Mesenchymal stem cell (in vitro differentiated cells and primary cell): ENCODE measurements at regions not wholly inside any gene's neighbourhood (a gene's known extent, or its start where the extent isn't known, plus 50 kb on each side); places are given as distances from the start of the nearest gene placed in this dataset.

Experiments
- DNase-seq: peaks from one replicate; pipeline ENCODE4 v3.0.0-alpha.2; 2013
- H2AFZ ChIP-seq: one replicate; pipeline ENCODE4 v1.6.1; 2013; ENCODE audit warnings: low read depth, mild to moderate bottlenecking, control low read depth, inconsistent platforms, low read length, moderate library complexity
- H2AK5ac ChIP-seq: 2 replicates; pipeline ENCODE4 v1.6.1; 2013; ENCODE audit warnings: low read length, moderate library complexity, mild to moderate bottlenecking, inconsistent platforms; ENCODE audit not compliant: severe bottlenecking
- H2BK120ac ChIP-seq: one replicate; pipeline ENCODE4 v1.6.1; 2013; ENCODE audit warnings: low read depth, mild to moderate bottlenecking, inconsistent platforms, low read length, moderate library complexity
- H2BK12ac ChIP-seq, 2 experiments: one replicate each; pipeline ENCODE4 v1.6.1; 2013; ENCODE audit warnings: inconsistent platforms in 2 of 2, low read length in 2 of 2, mild to moderate bottlenecking in 2 of 2, moderate library complexity in 2 of 2, control low read depth in 1 of 2
- H2BK15ac ChIP-seq: one replicate; pipeline ENCODE4 v1.6.1; 2013; ENCODE audit warnings: mild to moderate bottlenecking, low read depth, inconsistent platforms; ENCODE audit not compliant: poor library complexity, severe bottlenecking
- H2BK5ac ChIP-seq: 2 replicates; pipeline ENCODE4 v1.6.1; 2013; ENCODE audit warnings: low read depth, mild to moderate bottlenecking, low read length, control low read depth, inconsistent platforms; ENCODE audit not compliant: poor library complexity, severe bottlenecking
- H3K14ac ChIP-seq, 2 experiments: one replicate each; pipeline ENCODE4 v1.6.1; 2013; ENCODE audit warnings: inconsistent platforms in 2 of 2, low read length in 2 of 2, control low read depth in 1 of 2, mild to moderate bottlenecking in 1 of 2, moderate library complexity in 1 of 2
- H3K18ac ChIP-seq, 2 experiments: one replicate each; pipeline ENCODE4 v1.6.1; 2013; ENCODE audit warnings: inconsistent platforms in 2 of 2, low read length in 2 of 2, control low read depth in 1 of 2, low read depth in 1 of 2, mild to moderate bottlenecking in 1 of 2
- H3K23ac ChIP-seq, 2 experiments: one replicate each; pipeline ENCODE4 v1.6.1; 2013; ENCODE audit warnings: inconsistent platforms in 2 of 2, low read length in 2 of 2, mild to moderate bottlenecking in 2 of 2, moderate library complexity in 2 of 2, control low read depth in 1 of 2
- H3K27ac ChIP-seq: 2 replicates; pipeline ENCODE4 v1.5.1; 2013; ENCODE audit warnings: mild to moderate bottlenecking, moderate library complexity, low read length, control low read depth, inconsistent platforms; ENCODE audit not compliant: poor library complexity, severe bottlenecking
- H3K27me3 ChIP-seq, 2 experiments: 2 replicates each; pipeline versions ENCODE4 v1.6.1 to v1.7.0; 2013; ENCODE audit warnings: low read length in 2 of 2, mild to moderate bottlenecking in 2 of 2, moderate library complexity in 2 of 2, control low read depth in 1 of 2, inconsistent platforms in 1 of 2; ENCODE audit not compliant: control insufficient read depth in 1 of 2, insufficient read depth in 1 of 2
- H3K36me3 ChIP-seq, 2 experiments: 2 replicates each; pipeline versions ENCODE4 v1.6.1 to v1.7.0; 2013; ENCODE audit warnings: low read length in 2 of 2, control low read depth in 1 of 2, inconsistent platforms in 1 of 2, low read depth in 1 of 2, mild to moderate bottlenecking in 1 of 2; ENCODE audit not compliant: insufficient read depth in 2 of 2, control insufficient read depth in 1 of 2
- H3K4ac ChIP-seq, 2 experiments: one replicate each; pipeline ENCODE4 v1.6.1; 2013; ENCODE audit warnings: inconsistent platforms in 2 of 2, low read length in 2 of 2, mild to moderate bottlenecking in 2 of 2, moderate library complexity in 2 of 2, control low read depth in 1 of 2, low read depth in 1 of 2
- H3K4me1 ChIP-seq: 2 replicates; pipeline ENCODE4 v1.6.1; 2013; ENCODE audit warnings: low read depth, low read length, control low read depth; ENCODE audit not compliant: control insufficient read depth, insufficient read depth
- H3K4me2 ChIP-seq: 2 replicates; pipeline ENCODE4 v1.6.1; 2013; ENCODE audit warnings: low read length, mild to moderate bottlenecking, inconsistent platforms; ENCODE audit not compliant: poor library complexity, severe bottlenecking
- H3K4me3 ChIP-seq, 2 experiments: 2 replicates each; pipeline versions ENCODE4 v1.5.1 to v1.7.0; 2013; ENCODE audit warnings: low read length in 2 of 2, mild to moderate bottlenecking in 2 of 2, control low read depth in 1 of 2, low read depth in 1 of 2; ENCODE audit not compliant: insufficient read depth in 1 of 2
- H3K79me1 ChIP-seq: replicated peaks from 2 replicates; pipeline ENCODE4 v1.6.1; 2013; ENCODE audit warnings: mild to moderate bottlenecking, control low read depth, low read length, inconsistent platforms; ENCODE audit not compliant: poor library complexity, severe bottlenecking
- H3K9ac ChIP-seq: 2 replicates; pipeline ENCODE4 v1.7.0; 2013; ENCODE audit warnings: mild to moderate bottlenecking, low read length, moderate library complexity
- H3K9me3 ChIP-seq: 2 replicates; pipeline ENCODE4 v1.7.0; 2013; ENCODE audit warnings: mild to moderate bottlenecking, low read length; ENCODE audit not compliant: control insufficient read depth
- H4K8ac ChIP-seq: one replicate; pipeline ENCODE4 v1.6.1; 2013; ENCODE audit warnings: inconsistent platforms, mild to moderate bottlenecking, low read length, moderate library complexity
- H4K91ac ChIP-seq: one replicate; pipeline ENCODE4 v1.6.1; 2013; ENCODE audit warnings: mild to moderate bottlenecking, low read length, inconsistent platforms
- WGBS: methylation state at CpG from one replicate; pipeline ENCODE4 v1.1.7; 2013; ENCODE audit warnings: mixed read lengths; 5-methylcytosine and 5-hydroxymethylcytosine counted together

GRCh38 chr20:56841346-56841908 lies 212.3 kb downstream of the TFAP2C start:
- Histone ChIP-seq H3K79me1 (no peaks in the 10 kb centered on the region), H3K27ac (no peak overlapping the region), H3K18ac (no peak overlapping the region), H3K27me3 (peaks cover 4 to 91% of the 10 kb centered on the region in 2 experiments), H4K91ac (no peak overlapping the region), H3K36me3 (no peaks in the 10 kb centered on the region), H2AFZ (no peak overlapping the region), H4K8ac (no peak overlapping the region), H2AK5ac (no peak overlapping the region), H3K9ac (no peak overlapping the region), H2BK5ac (no peak overlapping the region), H3K4me1 (peaks cover 8% of the 10 kb centered on the region), H3K14ac (no peak overlapping the region), H3K9me3 (no peaks in the 10 kb centered on the region), H2BK12ac (no peak overlapping the region), H2BK15ac (no peak overlapping the region), H3K23ac (no peak overlapping the region), H3K4me3 (no peak overlapping the region), H3K4ac (no peak overlapping the region), H2BK120ac (no peak overlapping the region), H3K4me2 (no peak overlapping the region)
- 48% methylated on average over 6 of the region's 6 CpGs for WGBS
- DNase-seq = no peak

- no peak for DNase-seq
Observed at GRCh38 chr20:56842056-56842455, 212.9 kb downstream of the TFAP2C start.

GRCh38 chr20:56843386-56843785 lies 214.3 kb downstream of the TFAP2C start:
- DNase-seq = no peak

More at GRCh38 chr20:56842056-56842455, 212.9 kb downstream of the TFAP2C start:
- H3K27me3 ChIP-seq = peaks cover 7 to 91% of the 10 kb centered on the region in 2 experiments
- no peak overlapping the region for H2AFZ ChIP-seq
- H2BK5ac ChIP-seq = no peak overlapping the region
- H3K9me3 ChIP-seq = no peaks in the 10 kb centered on the region
- no peak overlapping the region for H3K4me3 ChIP-seq
- no peak overlapping the region for H3K14ac ChIP-seq
- H4K91ac ChIP-seq = no peak overlapping the region
- no peak overlapping the region for H3K23ac ChIP-seq
- no peak overlapping the region for H2BK120ac ChIP-seq
- H2AK5ac ChIP-seq = no peak overlapping the region
- no peaks in the 10 kb centered on the region for H3K36me3 ChIP-seq
- no peak overlapping the region for H2BK15ac ChIP-seq
- no peak overlapping the region for H2BK12ac ChIP-seq
- no peak overlapping the region for H3K9ac ChIP-seq
- no peak overlapping the region for H3K4me2 ChIP-seq
- no peak overlapping the region for H4K8ac ChIP-seq
- no peak overlapping the region for H3K18ac ChIP-seq
- WGBS = 89% methylated on average over 9 of the region's 9 CpGs
- H3K27ac ChIP-seq = no peak overlapping the region
- H3K4ac ChIP-seq = no peak overlapping the region
- H3K4me1 ChIP-seq = peaks cover 5% of the 10 kb centered on the region
- H3K79me1 ChIP-seq = no peaks in the 10 kb centered on the region

GRCh38 chr20:56843817-56844216 lies 214.7 kb downstream of the TFAP2C start:
- H2BK12ac ChIP-seq = no peak overlapping the region
- no peak overlapping the region for H4K91ac ChIP-seq
- no peak for DNase-seq
- WGBS = 66% methylated on average over 4 of the region's 4 CpGs
- no peak overlapping the region for H3K23ac ChIP-seq
- no peak overlapping the region for H3K18ac ChIP-seq
- no peaks in the 10 kb centered on the region for H3K9me3 ChIP-seq
- H2BK15ac ChIP-seq = no peak overlapping the region
- no peaks in the 10 kb centered on the region for H3K79me1 ChIP-seq
- peaks cover 5% of the 10 kb centered on the region for H3K4me1 ChIP-seq
- H3K27me3 ChIP-seq = peaks cover 6 to 88% of the 10 kb centered on the region in 2 experiments
- no peak overlapping the region for H3K4ac ChIP-seq
- H3K14ac ChIP-seq = no peak overlapping the region
- no peak overlapping the region for H2AFZ ChIP-seq
- no peak overlapping the region for H4K8ac ChIP-seq
- no peak overlapping the region for H3K4me2 ChIP-seq
- no peak overlapping the region for H3K27ac ChIP-seq
- no peaks in the 10 kb centered on the region for H3K36me3 ChIP-seq
- no peak overlapping the region for H3K4me3 ChIP-seq
- H2AK5ac ChIP-seq = no peak overlapping the region
- no peak overlapping the region for H2BK120ac ChIP-seq
- no peak overlapping the region for H2BK5ac ChIP-seq
- no peak overlapping the region for H3K9ac ChIP-seq

More at GRCh38 chr20:56843386-56843785, 214.3 kb downstream of the TFAP2C start:
- Histone ChIP-seq H3K23ac (no peak overlapping the region), H2BK5ac (no peak overlapping the region), H3K4me3 (no peak overlapping the region), H4K8ac (no peak overlapping the region), H3K27ac (no peak overlapping the region), H3K4ac (no peak overlapping the region), H3K9me3 (no peaks in the 10 kb centered on the region), H2AFZ (no peak overlapping the region), H2BK15ac (no peak overlapping the region), H3K4me2 (no peak overlapping the region), H3K79me1 (no peaks in the 10 kb centered on the region), H3K36me3 (no peaks in the 10 kb centered on the region), H3K4me1 (peaks cover 5% of the 10 kb centered on the region), H3K14ac (peak overlapping the region in 1 of 2 experiments; percentile 19), H2BK12ac (no peak overlapping the region), H3K9ac (no peak overlapping the region), H3K18ac (no peak overlapping the region), H2BK120ac (no peak overlapping the region), H2AK5ac (no peak overlapping the region), H3K27me3 (peaks cover 7 to 88% of the 10 kb centered on the region in 2 experiments), H4K91ac (no peak overlapping the region)
- WGBS = 81% methylated on average over 7 of the region's 7 CpGs
